Hippocampal formation (tissue), 2 donors: ENCODE measurements at regions not wholly inside any gene's neighbourhood (a gene's known extent, or its start where the extent isn't known, plus 50 kb on each side); places are given as distances from the start of the nearest gene placed in this dataset.
A peak's percentile ranks its signal among the peaks of the same experiment; 100 is the strongest.
"Not testable (repeated sequence)": the region's sequence is repeated elsewhere in the genome, so short reads cannot be mapped to it uniquely, and the experiment has no call there.

Source experiments
- DNase-seq, 2 donors: peaks; one replicate each; lab custom pipeline; 2025; lab: John Stamatoyannopoulos, UW

GRCh38 chr6:85128256-85128655 lies 321.6 kb upstream of the NT5E start:
- not testable (repeated sequence) for DNase-seq

GRCh38 chr6:85127696-85128243 lies 322.1 kb upstream of the NT5E start:
- DNase-seq: no peak

DNA sequence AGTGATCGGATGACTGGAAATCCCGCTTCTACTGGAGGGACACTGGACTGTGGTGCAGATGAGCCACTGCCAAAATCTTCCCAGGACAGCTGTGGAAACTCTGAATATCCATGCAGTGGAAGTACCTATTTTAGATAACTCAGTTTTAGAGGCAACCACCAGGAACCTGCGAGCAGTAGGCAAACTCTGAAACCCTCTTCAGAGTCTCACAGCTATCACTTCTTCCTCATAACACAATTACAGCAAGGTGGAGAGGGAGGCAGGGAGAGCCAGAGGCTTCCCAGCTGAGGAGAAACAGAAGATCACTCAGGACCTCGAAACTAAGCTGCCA lies 322.8 kb upstream of the NT5E start:
- no peak for DNase-seq

DNA sequence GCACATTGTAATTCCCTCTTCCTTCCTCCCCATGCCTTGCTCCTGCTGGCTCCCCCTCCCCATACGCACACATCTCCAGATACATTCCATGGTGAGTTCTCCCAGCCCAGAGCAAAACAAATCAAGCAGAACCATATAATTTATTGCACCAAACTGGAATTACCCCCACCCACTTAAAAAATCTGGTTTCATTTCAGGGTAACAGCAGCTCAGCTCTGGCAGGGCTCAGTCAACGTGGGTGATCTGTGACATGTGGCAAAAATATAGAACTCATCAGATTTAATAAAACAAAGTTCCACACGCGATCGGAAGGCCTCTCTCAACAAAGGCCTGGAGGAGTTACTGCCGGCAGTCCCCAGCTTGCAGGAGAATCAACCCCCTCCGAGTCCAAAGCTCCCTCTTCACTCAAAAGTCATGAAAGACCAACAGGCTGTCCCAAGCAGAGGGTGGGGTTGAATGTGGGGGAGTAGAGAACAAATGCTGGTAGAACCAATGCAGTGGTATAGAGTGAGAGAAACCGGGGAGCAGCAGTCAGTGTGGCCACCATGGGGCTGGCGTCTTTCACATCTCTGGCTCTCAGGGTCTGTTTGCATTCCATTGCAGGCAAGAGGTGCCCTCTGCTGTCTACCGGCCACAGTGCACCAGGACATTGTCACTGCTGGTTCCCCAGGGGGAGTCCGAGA lies 323.3 kb upstream of the NT5E start:
- peak in 1 of 2 donors; percentile 9 for DNase-seq

DNA sequence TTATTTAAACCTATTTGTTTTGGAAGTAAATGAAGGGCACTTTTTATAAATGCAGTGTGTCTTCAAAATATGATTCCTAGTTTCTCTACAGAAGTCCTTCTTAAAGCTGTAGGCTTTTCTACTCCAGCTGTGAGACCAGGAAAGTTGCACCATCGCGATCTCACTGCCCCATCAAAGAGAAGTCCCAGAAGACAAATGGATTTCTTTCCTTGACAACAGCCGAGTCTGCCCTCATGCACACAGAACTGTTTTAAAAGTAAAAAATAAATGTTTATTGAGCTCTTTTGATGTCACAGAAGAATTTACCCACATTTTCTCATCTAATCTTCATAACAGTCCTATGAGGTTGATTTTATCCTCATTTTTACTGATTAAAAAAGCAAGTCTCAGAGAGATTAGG lies 324.4 kb upstream of the NT5E start:
- no peak for DNase-seq

- DNase-seq: no peak
These were observed 325.2 kb upstream of the NT5E start for GRCh38 chr6:85124472-85125354.

DNA sequence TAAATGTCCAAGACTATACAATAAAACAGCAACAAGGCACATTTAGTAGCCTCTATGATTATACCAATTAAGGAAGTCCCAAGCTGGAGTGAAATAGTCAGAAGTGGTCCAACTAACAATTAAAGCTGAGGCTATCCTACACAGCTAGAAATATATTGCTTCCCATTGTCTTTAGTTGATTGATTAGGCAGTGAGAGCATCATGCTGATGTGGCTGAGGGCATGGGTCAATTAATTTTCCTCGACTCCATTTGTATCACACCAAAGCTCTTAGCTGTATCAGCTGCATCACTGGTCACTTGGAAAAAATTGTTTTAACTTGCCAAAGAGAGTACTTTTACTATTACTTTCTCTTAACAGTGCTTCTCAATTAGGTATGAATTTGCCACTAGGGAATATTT lies 328.7 kb upstream of the NT5E start:
- DNase-seq: no peak

DNA sequence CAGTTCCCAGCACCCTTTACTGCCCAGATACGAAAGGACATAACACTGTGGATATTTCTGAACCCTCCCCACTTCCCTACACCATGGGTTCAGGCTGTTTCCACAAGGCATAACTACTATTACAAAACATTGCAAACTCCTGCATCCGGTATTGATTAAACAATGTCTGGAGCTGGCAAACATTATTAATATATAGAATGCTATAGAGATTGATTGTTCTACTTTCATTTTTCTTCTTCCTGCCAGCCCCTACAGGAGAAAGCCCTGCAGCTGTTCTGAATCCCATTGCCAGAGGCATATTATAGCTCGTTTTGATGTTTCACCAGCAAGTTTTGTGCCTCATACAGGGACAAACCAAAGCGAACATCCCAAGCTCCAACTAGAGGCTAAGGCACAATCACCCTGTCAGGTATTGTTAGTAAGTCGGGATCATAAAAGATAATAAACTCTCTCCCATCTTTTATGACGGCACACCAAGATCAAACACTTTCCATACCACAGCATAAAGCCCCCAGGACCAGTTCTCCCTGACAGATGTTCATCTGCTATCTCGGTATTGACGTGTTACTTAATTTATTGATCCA lies 331.1 kb upstream of the NT5E start:
- no peak for DNase-seq

GRCh38 chr6:85118233-85118632 lies 331.6 kb upstream of the NT5E start:
- no peak for DNase-seq

- no peak for DNase-seq
These were observed 333.4 kb upstream of the NT5E start for GRCh38 chr6:85116475-85116874.

GRCh38 chr6:85115876-85116275 lies 334.0 kb upstream of the NT5E start:
- DNase-seq: no peak

- DNase-seq: no peak
These were observed 334.5 kb upstream of the NT5E start for GRCh38 chr6:85115376-85115775.

GRCh38 chr6:85114581-85114935 lies 335.3 kb upstream of the NT5E start:
- no peak for DNase-seq

DNA sequence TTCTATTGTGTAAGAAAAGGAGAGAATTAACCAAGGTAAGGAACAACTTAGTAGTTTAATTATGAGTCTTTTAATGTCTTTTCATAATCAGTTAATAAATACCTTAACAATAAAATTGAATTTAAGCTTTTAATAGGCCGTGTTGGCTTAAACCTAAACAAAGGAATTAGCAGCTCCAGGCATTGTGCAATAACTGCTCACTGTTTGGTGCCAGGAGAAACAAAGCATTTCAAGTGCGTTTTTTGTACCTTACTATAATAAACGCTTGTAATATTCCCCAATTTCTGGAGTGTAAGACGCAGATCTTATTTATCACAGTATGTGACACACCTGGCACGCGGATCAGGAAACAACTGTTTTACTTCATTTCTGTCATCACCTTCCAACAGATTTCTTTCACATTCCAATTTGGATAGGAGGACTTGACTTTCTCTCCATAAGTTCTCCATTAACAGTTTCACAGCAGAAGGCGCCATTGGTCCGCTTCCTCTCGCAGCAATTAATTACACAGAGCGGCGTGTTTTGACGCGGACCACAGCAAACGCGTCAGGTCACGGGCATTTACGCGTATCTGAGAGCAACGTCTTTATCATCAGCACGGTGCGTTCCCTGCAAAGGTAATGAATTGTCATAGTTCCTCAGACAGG lies 335.8 kb upstream of the NT5E start:
- DNase-seq: no peak

DNA sequence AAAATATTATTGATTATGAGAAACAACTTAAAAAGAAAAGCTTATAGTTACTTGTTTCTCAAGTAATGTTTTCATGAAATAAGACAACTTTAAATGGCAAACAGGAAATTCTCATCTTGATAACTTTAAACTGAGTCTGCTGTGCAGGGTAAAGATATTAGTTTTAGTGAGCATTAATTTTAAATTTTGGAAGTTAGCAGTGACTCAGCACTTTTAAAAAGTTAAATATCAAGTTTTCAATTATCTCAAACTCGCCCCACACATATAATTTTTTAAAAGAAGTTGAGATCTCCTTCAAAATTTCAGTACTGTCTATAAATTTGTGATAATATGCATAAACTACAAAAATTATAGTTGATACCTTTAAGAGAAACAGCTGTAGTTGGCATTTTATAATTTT lies 337.3 kb upstream of the NT5E start:
- no peak for DNase-seq

DNA sequence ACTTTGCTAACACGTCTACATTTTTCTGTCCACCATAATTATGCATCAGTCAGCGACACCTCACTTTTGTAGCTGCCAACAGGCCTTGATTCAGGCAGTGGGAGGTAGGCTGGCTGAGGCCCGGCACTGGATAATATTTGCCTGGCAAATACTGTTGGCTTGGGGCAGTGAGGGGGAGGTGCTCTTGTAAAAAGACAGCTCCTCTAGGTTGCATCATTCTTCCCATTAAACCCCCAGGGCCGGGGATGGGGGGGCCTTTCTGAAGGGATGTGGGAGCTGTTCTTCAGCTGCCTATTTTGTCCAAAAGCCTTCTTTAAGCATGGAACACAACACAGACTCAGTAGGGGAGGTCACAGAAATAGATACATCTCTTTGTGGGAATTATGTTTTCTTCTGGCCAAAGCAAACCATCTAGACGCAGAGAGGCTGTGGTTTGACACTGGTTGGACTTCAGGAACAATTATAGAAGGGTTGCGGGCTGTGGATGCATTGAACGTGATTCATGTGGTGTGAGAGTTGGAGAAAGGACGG lies 338.3 kb upstream of the NT5E start:
- no peak for DNase-seq

- DNase-seq: no peak
These were observed 338.9 kb upstream of the NT5E start for GRCh38 chr6:85110943-85111342.

GRCh38 chr6:85107701-85108100 lies 342.2 kb upstream of the NT5E start:
- DNase-seq: no peak

- no peak for DNase-seq
These were observed 332.6 kb upstream of the TBX18 start for GRCh38 chr6:85096976-85097375.

GRCh38 chr6:85092226-85092625 lies 327.8 kb upstream of the TBX18 start:
- DNase-seq: no peak

GRCh38 chr6:85089255-85089654 lies 324.9 kb upstream of the TBX18 start:
- no peak for DNase-seq

DNA sequence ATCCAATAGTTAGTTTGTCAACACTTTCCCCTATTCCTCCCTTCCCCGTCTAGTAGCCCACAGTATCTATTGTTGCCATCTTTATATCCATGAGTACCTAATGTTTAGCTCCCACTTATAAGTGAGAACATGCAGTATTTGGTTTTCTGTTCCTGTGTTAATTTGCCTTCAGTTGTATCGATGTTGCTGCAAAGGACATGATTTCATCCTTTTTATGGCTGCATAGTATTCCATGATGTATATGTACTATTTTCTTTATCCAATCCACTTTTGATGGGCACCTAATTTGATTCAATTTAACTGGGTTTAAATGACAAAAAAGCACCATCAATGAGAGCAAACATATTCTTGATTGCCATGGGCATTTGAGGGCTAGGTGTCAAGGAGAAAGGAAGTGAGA lies 321.5 kb upstream of the TBX18 start:
- no peak for DNase-seq
